H1 (cell line): ENCODE measurements at regions not wholly inside any gene's neighbourhood (a gene's known extent, or its start where the extent isn't known, plus 50 kb on each side); places are given as distances from the start of the nearest gene placed in this dataset.

ENCODE experiments used
- CBX8 ChIP-seq: fragments of 300-800, 300-1000 bp; sonication (generic); IDR thresholded peaks from 2 replicates; pipeline ENCODE4 v1.7.1; 2016; ENCODE audit warnings: low read depth, low read length, borderline replicate concordance
- EZH2 ChIP-seq: fragments of 200-600 bp; sonication (generic); IDR thresholded peaks from 2 replicates; pipeline ENCODE4 v1.7.1; 2012; ENCODE audit warnings: low read depth, mild to moderate bottlenecking, moderate library complexity, low read length, inconsistent platforms; ENCODE audit not compliant: severe bottlenecking
- JUN ChIP-seq: IDR thresholded peaks from 2 replicates; pipeline ENCODE4 v1.6.1; 2011; ENCODE audit warnings: low read depth, mild to moderate bottlenecking, improper control_type of control experiment, low read length
- NANOG ChIP-seq: IDR thresholded peaks from 2 replicates; pipeline ENCODE4 v1.6.1; 2011; ENCODE audit warnings: low read length, low read depth, mild to moderate bottlenecking, inconsistent platforms; ENCODE audit not compliant: insufficient read depth, poor library complexity, severe bottlenecking
- POLR2A ChIP-seq, 2 experiments: IDR thresholded peaks; 1 replicate in 1 of 2; 2 replicates in 1 of 2; pipeline ENCODE4 v1.6.1; 2011; ENCODE audit warnings: low read depth in 2 of 2, low read length in 2 of 2, mild to moderate bottlenecking in 2 of 2; ENCODE audit errors: control extremely low read depth in 1 of 2
- RXRA ChIP-seq: IDR thresholded peaks from 2 replicates; pipeline ENCODE4 v1.6.1; 2011; ENCODE audit warnings: low read depth, mild to moderate bottlenecking, low read length, moderate library complexity; ENCODE audit not compliant: insufficient read depth
- SP2 ChIP-seq: IDR thresholded peaks from 2 replicates; pipeline ENCODE4 v1.6.1; 2012; ENCODE audit warnings: mild to moderate bottlenecking, low read length, inconsistent platforms
- TAF1 ChIP-seq: IDR thresholded peaks from 2 replicates; pipeline ENCODE4 v1.6.1; 2011; ENCODE audit warnings: mild to moderate bottlenecking, low read depth, low read length
- TCF12 ChIP-seq: IDR thresholded peaks from 2 replicates; pipeline ENCODE4 v1.6.1; 2011; ENCODE audit warnings: low read depth, mild to moderate bottlenecking, low read length
- YY1 ChIP-seq: IDR thresholded peaks from 2 replicates; pipeline ENCODE4 v1.6.1; 2011; ENCODE audit warnings: low read depth, mild to moderate bottlenecking, low read length
- TF ChIP-seq, protein P1 (sequence below), 3 experiments: IDR thresholded peaks; 1 replicate in 2 of 3; 2 replicates in 1 of 3; pipeline versions ENCODE4 v1.5.1 to v1.6.1; 2011; ENCODE audit warnings: low read length in 3 of 3, mild to moderate bottlenecking in 3 of 3, inconsistent platforms in 2 of 3, low read depth in 1 of 3, moderate library complexity in 1 of 3; ENCODE audit not compliant: insufficient read depth in 1 of 3; ENCODE audit errors: control extremely low read depth in 1 of 3
- TF ChIP-seq, protein P2 (sequence below): IDR thresholded peaks from 2 replicates; pipeline ENCODE4 v1.6.1; 2012; ENCODE audit warnings: inconsistent platforms
- TF ChIP-seq, protein P3 (sequence below): IDR thresholded peaks from 2 replicates; pipeline ENCODE4 v1.6.1; 2011; ENCODE audit warnings: low read depth, mild to moderate bottlenecking, low read length; ENCODE audit not compliant: insufficient read depth

DNA sequence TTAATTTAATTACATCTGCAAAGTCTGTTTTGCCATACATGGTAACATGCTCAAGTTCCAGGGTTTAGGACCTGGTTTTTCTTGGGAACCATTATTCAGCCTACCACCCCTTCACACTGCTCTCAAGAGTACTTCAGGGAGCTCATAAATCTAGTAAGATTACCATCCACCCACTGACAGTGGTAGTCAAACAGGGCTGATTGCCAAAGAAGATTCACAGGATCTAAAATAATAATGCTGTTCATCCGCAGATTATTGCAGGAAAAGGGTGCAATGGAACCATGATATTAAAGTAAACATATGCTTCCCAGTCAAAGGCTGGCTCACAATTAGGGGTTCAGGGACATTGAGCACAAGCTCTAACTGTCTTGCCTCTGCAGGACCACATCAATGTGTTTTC is 148.0 kb upstream of the CYRIA start:
- TF ChIP-seq, protein P1, sequence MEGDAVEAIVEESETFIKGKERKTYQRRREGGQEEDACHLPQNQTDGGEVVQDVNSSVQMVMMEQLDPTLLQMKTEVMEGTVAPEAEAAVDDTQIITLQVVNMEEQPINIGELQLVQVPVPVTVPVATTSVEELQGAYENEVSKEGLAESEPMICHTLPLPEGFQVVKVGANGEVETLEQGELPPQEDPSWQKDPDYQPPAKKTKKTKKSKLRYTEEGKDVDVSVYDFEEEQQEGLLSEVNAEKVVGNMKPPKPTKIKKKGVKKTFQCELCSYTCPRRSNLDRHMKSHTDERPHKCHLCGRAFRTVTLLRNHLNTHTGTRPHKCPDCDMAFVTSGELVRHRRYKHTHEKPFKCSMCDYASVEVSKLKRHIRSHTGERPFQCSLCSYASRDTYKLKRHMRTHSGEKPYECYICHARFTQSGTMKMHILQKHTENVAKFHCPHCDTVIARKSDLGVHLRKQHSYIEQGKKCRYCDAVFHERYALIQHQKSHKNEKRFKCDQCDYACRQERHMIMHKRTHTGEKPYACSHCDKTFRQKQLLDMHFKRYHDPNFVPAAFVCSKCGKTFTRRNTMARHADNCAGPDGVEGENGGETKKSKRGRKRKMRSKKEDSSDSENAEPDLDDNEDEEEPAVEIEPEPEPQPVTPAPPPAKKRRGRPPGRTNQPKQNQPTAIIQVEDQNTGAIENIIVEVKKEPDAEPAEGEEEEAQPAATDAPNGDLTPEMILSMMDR (IDR thresholded peaks at IDR 0.05; ENCODE audit: control extremely low read depth in 1 of 3, insufficient read depth in 1 of 3, low read depth in 1 of 3, low read length in 3 of 3): no peak
- no peak for TF ChIP-seq YY1
- TF ChIP-seq TAF1: no peak
- TF ChIP-seq, protein P2, sequence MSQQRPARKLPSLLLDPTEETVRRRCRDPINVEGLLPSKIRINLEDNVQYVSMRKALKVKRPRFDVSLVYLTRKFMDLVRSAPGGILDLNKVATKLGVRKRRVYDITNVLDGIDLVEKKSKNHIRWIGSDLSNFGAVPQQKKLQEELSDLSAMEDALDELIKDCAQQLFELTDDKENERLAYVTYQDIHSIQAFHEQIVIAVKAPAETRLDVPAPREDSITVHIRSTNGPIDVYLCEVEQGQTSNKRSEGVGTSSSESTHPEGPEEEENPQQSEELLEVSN: no peak
- TF ChIP-seq POLR2A (IDR thresholded peaks at IDR 0.05; ENCODE audit: control extremely low read depth in 1 of 2, low read depth in 2 of 2, low read length in 2 of 2): no peak
- no peak for TF ChIP-seq CBX8
- no peak for TF ChIP-seq EZH2
- TF ChIP-seq SP2: no peak
- TF ChIP-seq NANOG: no peak
- TF ChIP-seq RXRA: no peak
- TF ChIP-seq JUN: no peak
- TF ChIP-seq TCF12: no peak
- TF ChIP-seq, protein P3, sequence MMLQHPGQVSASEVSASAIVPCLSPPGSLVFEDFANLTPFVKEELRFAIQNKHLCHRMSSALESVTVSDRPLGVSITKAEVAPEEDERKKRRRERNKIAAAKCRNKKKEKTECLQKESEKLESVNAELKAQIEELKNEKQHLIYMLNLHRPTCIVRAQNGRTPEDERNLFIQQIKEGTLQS: no peak
